AG04450 (cell line): ENCODE measurements at regions not wholly inside any gene's neighbourhood (a gene's known extent, or its start where the extent isn't known, plus 50 kb on each side); places are given as distances from the start of the nearest gene placed in this dataset.
"Not testable (repeated sequence)": the region's sequence is repeated elsewhere in the genome, so short reads cannot be mapped to it uniquely, and the experiment has no call there.

ENCODE experiments used
- CTCF ChIA-PET: fragments of 300-600, 350-600 bp; formaldehyde crosslinking; extraction: SDS; loops from one replicate; lab custom pipeline; 2022; ENCODE audit warnings: antibody characterized with exemption, inconsistent platforms; lab: Charles Lee
- POLR2A ChIA-PET: fragments of 350-600 bp; formaldehyde crosslinking; extraction: SDS; loops from one replicate; lab custom pipeline; 2021; ENCODE audit warnings: antibody characterized with exemption, inconsistent platforms; lab: Yijun Ruan, JAX
- DNase-seq: peaks from one replicate; pipeline ENCODE4 v3.0.0-alpha.2; 2011; ENCODE audit warnings: low read depth, low spot score
- H3K27ac ChIP-seq: one replicate; pipeline ENCODE4 v1.5.1; 2012; ENCODE audit warnings: low read depth, low read length, control low read depth
- H3K27me3 ChIP-seq: one replicate; pipeline ENCODE4 v1.6.0; 2012; ENCODE audit warnings: low read length; ENCODE audit not compliant: control insufficient read depth, insufficient read depth
- H3K4me3 ChIP-seq: 2 replicates; pipeline ENCODE4 v1.5.1; 2011; ENCODE audit warnings: mild to moderate bottlenecking, low read depth, low read length, control low read depth
- H3K9me3 ChIP-seq: 2 replicates; pipeline ENCODE4 v1.5.1; 2012; ENCODE audit warnings: low read length; ENCODE audit not compliant: control insufficient read depth, insufficient read depth
- TF ChIP-seq, protein P1 (sequence below): IDR thresholded peaks from 2 replicates; pipeline ENCODE4 v1.5.1; 2011; ENCODE audit warnings: low read depth, low read length, control low read depth, inconsistent platforms

DNA sequence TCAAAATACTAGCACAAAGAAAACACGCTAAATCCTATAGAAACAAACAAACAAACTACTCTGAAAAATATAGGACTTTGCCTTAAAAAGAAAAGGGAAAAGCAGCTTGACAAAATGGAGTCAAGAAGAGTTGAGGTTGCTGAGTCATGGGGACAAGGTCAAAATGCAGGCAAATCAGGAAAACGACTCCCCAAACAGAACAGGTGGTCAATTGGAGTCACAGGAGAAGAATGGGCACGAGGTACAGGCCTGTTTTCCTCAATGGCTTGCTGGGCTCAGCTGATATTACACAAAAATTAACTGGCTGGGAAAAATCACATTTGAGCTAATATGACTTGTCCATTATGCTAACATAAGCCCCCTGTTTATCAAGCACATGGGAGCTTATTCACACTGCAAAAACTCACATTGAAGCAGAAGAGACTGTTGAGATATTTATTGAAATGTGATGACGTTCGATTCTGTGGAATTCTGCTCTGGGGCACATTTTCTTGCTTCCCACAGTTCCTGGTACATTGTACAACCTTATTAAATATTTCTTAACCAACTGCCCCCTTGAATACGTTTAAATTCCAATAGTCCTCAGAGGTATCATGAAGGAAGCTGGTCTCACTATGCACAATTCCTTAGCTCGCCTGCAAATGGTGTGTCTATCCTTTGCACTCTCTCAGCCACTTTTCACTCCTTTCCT is 1622.1 kb downstream of the STIM2 start:
- TF ChIP-seq, protein P1, sequence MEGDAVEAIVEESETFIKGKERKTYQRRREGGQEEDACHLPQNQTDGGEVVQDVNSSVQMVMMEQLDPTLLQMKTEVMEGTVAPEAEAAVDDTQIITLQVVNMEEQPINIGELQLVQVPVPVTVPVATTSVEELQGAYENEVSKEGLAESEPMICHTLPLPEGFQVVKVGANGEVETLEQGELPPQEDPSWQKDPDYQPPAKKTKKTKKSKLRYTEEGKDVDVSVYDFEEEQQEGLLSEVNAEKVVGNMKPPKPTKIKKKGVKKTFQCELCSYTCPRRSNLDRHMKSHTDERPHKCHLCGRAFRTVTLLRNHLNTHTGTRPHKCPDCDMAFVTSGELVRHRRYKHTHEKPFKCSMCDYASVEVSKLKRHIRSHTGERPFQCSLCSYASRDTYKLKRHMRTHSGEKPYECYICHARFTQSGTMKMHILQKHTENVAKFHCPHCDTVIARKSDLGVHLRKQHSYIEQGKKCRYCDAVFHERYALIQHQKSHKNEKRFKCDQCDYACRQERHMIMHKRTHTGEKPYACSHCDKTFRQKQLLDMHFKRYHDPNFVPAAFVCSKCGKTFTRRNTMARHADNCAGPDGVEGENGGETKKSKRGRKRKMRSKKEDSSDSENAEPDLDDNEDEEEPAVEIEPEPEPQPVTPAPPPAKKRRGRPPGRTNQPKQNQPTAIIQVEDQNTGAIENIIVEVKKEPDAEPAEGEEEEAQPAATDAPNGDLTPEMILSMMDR: no peak
- H3K27ac ChIP-seq: no peak overlapping the region
- H3K4me3 ChIP-seq: no peak overlapping the region
- no peak for DNase-seq
- no peaks in the 10 kb centered on the region for H3K9me3 ChIP-seq
- ChIA-PET CTCF (no interaction called here), POLR2A (no interaction called here)
- no peaks in the 10 kb centered on the region for H3K27me3 ChIP-seq

DNA sequence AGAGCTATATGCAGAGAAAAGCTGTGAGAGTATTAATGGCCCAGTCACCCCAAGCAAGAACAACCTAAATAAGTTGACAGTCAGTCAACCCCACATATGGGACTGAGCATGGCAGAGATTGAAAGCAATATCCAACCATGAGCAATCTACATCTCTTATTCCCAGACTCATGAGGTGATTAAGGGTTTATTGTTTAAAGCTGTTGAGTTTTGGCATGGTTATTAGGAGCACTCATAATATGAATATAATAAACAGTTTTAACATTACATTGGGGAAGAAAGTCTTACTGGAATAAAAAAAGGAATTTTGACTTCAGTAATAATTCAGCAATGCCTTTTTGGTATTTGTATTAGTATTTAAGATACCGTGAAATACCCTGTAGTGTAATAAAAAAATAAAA is 1627.4 kb downstream of the STIM2 start:
- H3K9me3 ChIP-seq: no peaks in the 10 kb centered on the region
- no peaks in the 10 kb centered on the region for H3K27me3 ChIP-seq
- DNase-seq: no peak
- no peak overlapping the region for H3K4me3 ChIP-seq
- ChIA-PET POLR2A (no interaction called here), CTCF (no interaction called here)
- TF ChIP-seq, protein P1: no peak
- H3K27ac ChIP-seq: no peak overlapping the region

DNA sequence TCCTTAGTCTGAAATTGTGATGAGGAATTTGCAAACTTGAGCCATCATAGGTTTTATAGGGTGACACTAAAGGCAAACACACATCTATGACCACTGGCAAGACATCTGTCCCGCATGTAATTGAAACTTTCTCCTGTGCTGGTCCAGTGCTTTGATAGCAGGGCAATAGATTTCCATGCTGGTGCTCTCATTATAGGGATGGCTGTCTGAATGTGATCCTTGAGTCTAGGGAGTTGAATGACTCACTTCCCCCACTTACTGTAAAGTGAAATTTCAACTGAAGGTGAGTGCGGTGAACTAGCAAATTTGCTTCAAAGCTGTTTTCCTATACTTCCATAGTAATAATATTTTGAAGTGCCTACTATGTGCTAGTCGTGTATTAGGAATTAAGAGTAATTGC is 1630.0 kb downstream of the STIM2 start:
- no peak overlapping the region for H3K27ac ChIP-seq
- no peaks in the 10 kb centered on the region for H3K27me3 ChIP-seq
- TF ChIP-seq, protein P1: no peak
- ChIA-PET POLR2A (no interaction called here), CTCF (no interaction called here)
- no peak for DNase-seq
- H3K9me3 ChIP-seq: no peaks in the 10 kb centered on the region
- H3K4me3 ChIP-seq: no peak overlapping the region

DNA sequence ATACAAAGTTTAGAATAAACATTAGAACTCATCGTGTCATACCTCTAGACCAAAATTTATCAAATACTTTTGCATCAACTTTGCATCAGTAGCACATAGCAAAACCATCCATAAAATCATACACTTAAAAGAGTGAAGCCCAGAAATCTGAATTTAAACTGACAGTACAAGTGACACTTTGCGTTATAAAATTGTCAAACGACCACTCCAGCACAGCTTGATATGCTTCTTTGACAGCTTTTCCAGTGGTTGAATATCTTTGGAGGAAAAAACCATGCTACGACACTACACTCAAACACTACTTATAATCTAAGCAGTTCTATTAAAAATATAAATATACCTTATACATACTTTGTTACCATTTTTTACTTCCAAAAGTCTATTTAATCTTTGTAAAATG is 1644.4 kb downstream of the STIM2 start:
- Histone ChIP-seq H3K4me3 (no peak overlapping the region), H3K27ac (no peak overlapping the region), H3K9me3 (no peaks in the 10 kb centered on the region), H3K27me3 (no peaks in the 10 kb centered on the region)
- DNase-seq: no peak
- CTCF ChIA-PET: no interaction called here
- TF ChIP-seq, protein P1: no peak
- POLR2A ChIA-PET: no interaction called here

DNA sequence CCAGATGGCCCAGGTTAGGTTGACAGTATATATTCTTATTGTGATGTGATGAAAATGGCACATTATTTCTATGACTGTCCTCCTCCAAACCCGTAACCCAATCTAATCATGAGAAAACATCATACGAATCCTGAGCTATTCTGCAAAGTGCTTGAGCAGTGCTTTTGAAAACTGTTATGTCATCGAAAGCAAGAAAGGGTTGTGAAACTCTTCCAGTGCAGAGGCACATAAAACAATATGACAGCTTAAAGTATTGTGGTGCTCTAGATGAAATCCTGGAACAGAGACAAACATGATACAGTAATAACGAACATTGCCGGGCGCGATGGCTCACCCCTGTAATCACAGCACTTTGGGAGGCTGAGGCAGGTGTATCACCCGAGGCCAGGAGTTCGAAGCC is 1648.0 kb downstream of the STIM2 start:
- TF ChIP-seq, protein P1: no peak
- Histone ChIP-seq H3K27ac (no peak overlapping the region), H3K4me3 (no peak overlapping the region), H3K27me3 (no peaks in the 10 kb centered on the region), H3K9me3 (no peaks in the 10 kb centered on the region)
- DNase-seq: no peak
- ChIA-PET CTCF (no interaction called here), POLR2A (no interaction called here)

DNA sequence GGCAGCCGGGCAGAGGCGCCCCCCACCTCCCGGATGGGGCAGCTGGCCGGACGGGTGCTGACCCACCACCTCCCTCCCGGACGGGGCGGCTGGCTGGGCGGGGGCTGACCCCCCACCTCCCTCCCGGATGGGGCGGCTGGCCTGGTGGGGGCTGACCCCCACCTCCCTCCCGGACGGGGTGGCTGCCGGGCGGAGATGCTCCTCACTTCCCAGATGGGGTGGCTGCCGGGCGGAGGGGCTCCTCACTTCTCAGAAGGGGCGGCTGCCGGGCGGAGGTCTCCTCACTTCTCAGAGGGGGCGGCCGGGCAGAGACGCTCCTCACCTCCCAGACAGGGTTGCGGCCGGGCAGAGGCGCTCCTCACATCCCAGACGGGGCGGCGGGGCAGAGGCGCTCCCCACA is 1654.1 kb downstream of the STIM2 start:
- H3K9me3 ChIP-seq, POLR2A ChIA-PET, H3K27ac ChIP-seq: not testable (repeated sequence)

More for the DNA sequence above, 1654.1 kb downstream of the STIM2 start:
- DNase-seq, H3K4me3 ChIP-seq, H3K27me3 ChIP-seq, CTCF ChIA-PET: not testable (repeated sequence)
